SU-DHL-6 (cell line): ENCODE measurements at regions not wholly inside any gene's neighbourhood (a gene's known extent, or its start where the extent isn't known, plus 50 kb on each side); places are given as distances from the start of the nearest gene placed in this dataset.

Source experiments
- H2AFZ ChIP-seq: fragments of 200-600 bp; sonication (generic); 2 replicates; pipeline ENCODE4 v1.6.1; 2014; ENCODE audit warnings: low read depth, mild to moderate bottlenecking, moderate library complexity, mixed read lengths, antibody characterized with exemption, low read length; ENCODE audit not compliant: severe bottlenecking
- H3F3A ChIP-seq: fragments of 200-600 bp; shearing (Covaris generic); 2 replicates; pipeline ENCODE4 v1.6.0; 2016; ENCODE audit warnings: antibody characterized with exemption, mild to moderate bottlenecking; ENCODE audit not compliant: insufficient read depth
- H3K27ac ChIP-seq: fragments of 200-600 bp; sonication (generic); 2 replicates; pipeline ENCODE4 v1.5.1; 2016; ENCODE audit warnings: low read depth, mild to moderate bottlenecking, low read length, moderate library complexity, mixed read lengths
- H3K27me3 ChIP-seq: fragments of 200-600 bp; sonication (generic), shearing (Covaris generic); 2 replicates; pipeline ENCODE4 v1.6.0; 2014; ENCODE audit warnings: mild to moderate bottlenecking, low read length
- H3K36me3 ChIP-seq: fragments of 200-600 bp; sonication (generic); 2 replicates; pipeline ENCODE4 v1.6.1; 2014; ENCODE audit warnings: mild to moderate bottlenecking, low read length, mixed read lengths
- H3K4me2 ChIP-seq: fragments of 300-600, 200-600 bp; shearing (Covaris generic), sonication (generic); 2 replicates; pipeline ENCODE4 v1.6.0; 2014; ENCODE audit warnings: low read length, low read depth, mild to moderate bottlenecking; ENCODE audit not compliant: poor library complexity, severe bottlenecking
- H3K4me3 ChIP-seq: fragments of 200-600 bp; sonication (generic); 2 replicates; pipeline ENCODE4 v1.5.1; 2014; ENCODE audit warnings: antibody characterized with exemption, low read length, mild to moderate bottlenecking, mixed read lengths; ENCODE audit not compliant: insufficient read depth, poor library complexity, severe bottlenecking
- H3K79me2 ChIP-seq: fragments of 200-600 bp; sonication (generic); 2 replicates; pipeline ENCODE4 v1.6.1; 2014; ENCODE audit warnings: mild to moderate bottlenecking, low read length, moderate library complexity; ENCODE audit not compliant: insufficient read depth
- H3K9ac ChIP-seq: fragments of 200-600 bp; sonication (generic); 2 replicates; pipeline ENCODE4 v1.7.0; 2014; ENCODE audit warnings: mild to moderate bottlenecking, low read length
- H3K9me2 ChIP-seq: fragments of 200-600 bp; sonication (generic); replicated peaks from 2 replicates; pipeline ENCODE4 v1.6.1; 2014; ENCODE audit warnings: low read length; ENCODE audit not compliant: insufficient read depth
- H3K9me3 ChIP-seq: fragments of 200-600 bp; sonication (generic); 2 replicates; pipeline ENCODE4 v1.6.1; 2014; ENCODE audit warnings: low read length, mixed read lengths; ENCODE audit not compliant: insufficient read depth
- H4K20me1 ChIP-seq: fragments of 200-600 bp; sonication (generic); 2 replicates; pipeline ENCODE4 v1.6.1; 2014; ENCODE audit warnings: low read depth, mild to moderate bottlenecking, antibody characterized with exemption, low read length, moderate library complexity, mixed read lengths
- EZH2phosphoT487 ChIP-seq: fragments of 200-600 bp; sonication (generic), shearing (Covaris generic); conservative IDR thresholded peaks from 2 replicates; pipeline ENCODE4 v1.6.1; 2018; ENCODE audit warnings: mild to moderate bottlenecking, antibody characterized with exemption, low read length, moderate library complexity, mixed read lengths
- TF ChIP-seq, protein P1 (sequence below): fragments of 200-600 bp; sonication (generic); IDR thresholded peaks from one replicate; pipeline ENCODE4 v1.5.1; 2017; ENCODE audit warnings: antibody characterized with exemption, mild to moderate bottlenecking, low read length, moderate library complexity; ENCODE audit not compliant: insufficient read depth, poor library complexity, severe bottlenecking

DNA sequence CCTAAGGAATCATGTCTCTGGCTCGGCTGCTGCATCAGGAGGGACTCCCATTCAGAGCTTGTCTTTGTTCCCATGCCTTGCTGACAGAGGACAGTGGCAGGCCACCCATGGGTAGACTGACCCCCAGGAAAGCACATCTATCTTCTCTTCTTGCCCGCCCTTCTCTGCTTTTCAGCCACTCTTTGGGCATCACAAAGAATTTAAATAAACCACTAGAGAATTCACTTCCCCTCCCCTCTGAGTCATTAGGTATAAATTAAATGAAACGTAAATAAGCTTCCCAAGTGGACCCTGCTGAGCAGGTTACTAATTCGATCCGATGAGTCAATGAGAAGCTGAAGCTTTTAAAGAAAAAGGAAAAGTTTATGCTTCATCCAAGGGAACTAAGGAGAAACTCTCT is 97.0 kb downstream of the DRD1 start:
- Histone ChIP-seq H3K9me3 (no peaks in the 10 kb centered on the region), H3K4me2 (no peak overlapping the region), H2AFZ (no peak overlapping the region), H4K20me1 (no peaks in the 10 kb centered on the region), H3F3A (no peaks in the 10 kb centered on the region), H3K27ac (no peak overlapping the region), H3K36me3 (no peaks in the 10 kb centered on the region), H3K79me2 (no peaks in the 10 kb centered on the region), H3K4me3 (no peak overlapping the region), H3K9ac (no peak overlapping the region), H3K27me3 (no peaks in the 10 kb centered on the region), H3K9me2 (no peaks in the 10 kb centered on the region)
- TF ChIP-seq, protein P1, sequence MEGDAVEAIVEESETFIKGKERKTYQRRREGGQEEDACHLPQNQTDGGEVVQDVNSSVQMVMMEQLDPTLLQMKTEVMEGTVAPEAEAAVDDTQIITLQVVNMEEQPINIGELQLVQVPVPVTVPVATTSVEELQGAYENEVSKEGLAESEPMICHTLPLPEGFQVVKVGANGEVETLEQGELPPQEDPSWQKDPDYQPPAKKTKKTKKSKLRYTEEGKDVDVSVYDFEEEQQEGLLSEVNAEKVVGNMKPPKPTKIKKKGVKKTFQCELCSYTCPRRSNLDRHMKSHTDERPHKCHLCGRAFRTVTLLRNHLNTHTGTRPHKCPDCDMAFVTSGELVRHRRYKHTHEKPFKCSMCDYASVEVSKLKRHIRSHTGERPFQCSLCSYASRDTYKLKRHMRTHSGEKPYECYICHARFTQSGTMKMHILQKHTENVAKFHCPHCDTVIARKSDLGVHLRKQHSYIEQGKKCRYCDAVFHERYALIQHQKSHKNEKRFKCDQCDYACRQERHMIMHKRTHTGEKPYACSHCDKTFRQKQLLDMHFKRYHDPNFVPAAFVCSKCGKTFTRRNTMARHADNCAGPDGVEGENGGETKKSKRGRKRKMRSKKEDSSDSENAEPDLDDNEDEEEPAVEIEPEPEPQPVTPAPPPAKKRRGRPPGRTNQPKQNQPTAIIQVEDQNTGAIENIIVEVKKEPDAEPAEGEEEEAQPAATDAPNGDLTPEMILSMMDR = no peak
- TF ChIP-seq EZH2phosphoT487 = no peak

DNA sequence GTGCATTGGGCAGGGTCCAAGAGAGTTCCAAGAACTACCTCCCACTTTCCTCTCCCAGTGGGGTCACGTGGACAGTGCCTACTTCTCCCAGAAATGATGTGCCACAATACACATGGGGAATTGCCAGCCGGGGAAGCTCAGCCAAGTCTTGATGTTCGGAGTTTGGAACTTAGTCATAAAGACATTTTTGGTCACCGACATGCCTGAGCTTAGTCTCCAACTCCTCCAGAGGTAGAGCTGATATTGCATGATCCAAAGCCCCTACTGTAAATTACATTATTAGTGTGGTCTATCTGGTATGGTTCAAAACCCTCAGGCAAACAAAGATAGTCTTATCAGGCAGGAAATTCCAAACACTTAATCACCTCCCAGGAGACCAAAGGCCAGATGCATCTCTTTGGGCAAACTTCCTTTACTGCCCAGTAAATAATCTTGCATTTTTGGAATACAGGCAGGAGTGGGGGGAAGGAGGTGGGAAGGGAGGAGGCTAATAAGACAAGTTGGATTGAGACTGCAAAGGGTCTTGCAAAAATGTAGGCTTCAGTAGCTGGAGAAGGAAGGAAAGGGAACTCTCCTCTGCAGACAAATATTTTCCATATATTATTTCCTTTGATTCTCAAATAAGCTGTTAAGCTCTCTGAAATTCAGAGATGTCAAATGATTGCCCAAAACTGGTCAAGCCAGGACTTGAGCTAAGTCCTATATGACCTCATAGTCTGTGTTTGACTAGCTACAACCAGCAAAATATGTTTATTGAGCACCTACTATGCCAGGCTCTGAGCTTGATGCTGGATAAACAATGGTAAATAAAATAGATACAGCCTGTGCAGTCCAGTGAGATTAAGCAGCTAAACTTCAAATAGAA is 99.4 kb downstream of the DRD1 start:
- Histone ChIP-seq H3K4me2 (no peak overlapping the region), H2AFZ (no peak overlapping the region), H4K20me1 (no peaks in the 10 kb centered on the region), H3K4me3 (no peak overlapping the region), H3K79me2 (no peaks in the 10 kb centered on the region), H3K9me2 (no peaks in the 10 kb centered on the region), H3K9me3 (no peaks in the 10 kb centered on the region), H3K27me3 (no peaks in the 10 kb centered on the region), H3K27ac (no peak overlapping the region), H3F3A (no peaks in the 10 kb centered on the region), H3K36me3 (no peaks in the 10 kb centered on the region), H3K9ac (no peak overlapping the region)
- TF ChIP-seq, protein P1 = no peak
- no peak for TF ChIP-seq EZH2phosphoT487

- H3F3A ChIP-seq = no peaks in the 10 kb centered on the region
- H3K9ac ChIP-seq = no peak overlapping the region
Measured at GRCh38 chr5:175343308-175343707, 100.7 kb downstream of the DRD1 start.

More at GRCh38 chr5:175343308-175343707, 100.7 kb downstream of the DRD1 start:
- no peaks in the 10 kb centered on the region for H3K27me3 ChIP-seq
- H3K4me2 ChIP-seq = no peak overlapping the region
- no peaks in the 10 kb centered on the region for H4K20me1 ChIP-seq
- H3K9me2 ChIP-seq = no peaks in the 10 kb centered on the region
- no peaks in the 10 kb centered on the region for H3K9me3 ChIP-seq
- no peak overlapping the region for H3K27ac ChIP-seq
- no peaks in the 10 kb centered on the region for H3K79me2 ChIP-seq
- no peaks in the 10 kb centered on the region for H3K36me3 ChIP-seq
- no peak overlapping the region for H3K4me3 ChIP-seq
- no peak for TF ChIP-seq EZH2phosphoT487
- TF ChIP-seq, protein P1 = no peak
- no peak overlapping the region for H2AFZ ChIP-seq
